ENCODE measurements at regions not wholly inside any gene's neighbourhood (a gene's known extent, or its start where the extent isn't known, plus 50 kb on each side); places are given as distances from the start of the nearest gene placed in this dataset.

DNA sequence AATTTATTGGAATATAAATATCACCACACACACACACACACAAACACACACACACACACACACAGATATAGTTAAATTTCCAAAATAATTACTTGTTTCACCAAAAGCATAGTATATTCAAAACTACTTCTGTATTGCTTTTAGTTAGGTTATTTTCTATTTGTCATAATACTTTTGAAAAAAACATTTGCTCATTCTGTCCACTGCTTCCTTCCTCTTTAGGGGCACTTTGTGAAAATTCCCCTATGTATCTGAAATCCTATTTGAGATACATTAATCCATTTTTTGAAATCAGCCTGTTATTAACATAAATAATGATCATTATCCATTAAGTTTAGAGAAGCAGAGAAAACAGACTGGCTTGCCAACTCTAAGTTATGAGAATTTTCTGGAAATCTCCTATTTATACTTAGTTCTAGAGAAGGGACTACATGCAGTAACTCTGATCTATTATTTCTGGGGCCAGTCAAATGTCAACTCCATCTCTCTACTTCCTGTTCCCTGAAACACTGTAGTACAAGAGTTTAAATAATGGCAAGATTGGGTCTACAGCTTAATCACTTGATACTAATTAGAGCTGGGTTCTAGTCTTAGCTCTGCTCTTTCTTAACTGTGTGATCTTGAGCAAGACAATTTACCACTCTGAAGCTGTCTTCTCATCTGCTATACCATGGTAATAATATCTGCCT lies 54.4 kb upstream of the GPR174 start:
- TF ChIP-seq POLR2AphosphoS5 (IDR thresholded peaks at IDR 0.05; ENCODE audit: low read depth, low read length) (no peak), POLR2A (IDR thresholded peaks at IDR 0.05; ENCODE audit: low read depth, low read length) (no peak)
